Left lung (tissue), 4 donors: ENCODE measurements at regions not wholly inside any gene's neighbourhood (a gene's known extent, or its start where the extent isn't known, plus 50 kb on each side); places are given as distances from the start of the nearest gene placed in this dataset.

Experiments
- ATAC-seq: fragments of 200-7000 bp; cut with Tn5 transposase; one replicate; pipeline ENCODE4 v1.9.1; 2020; ENCODE audit warnings: moderate library complexity
- DNase-seq, 4 donors: peaks; one replicate each; pipeline ENCODE4 v3.0.0-alpha.2; 2013 to 2020
- H3K27ac ChIP-seq, 2 donors: fragments of 200-600 bp; sonication (generic) in 1 of 2; one replicate each; pipeline versions ENCODE4 v1.5.0 to v1.8.0; 2020 to 2021
- H3K27me3 ChIP-seq, 2 donors: fragments of 200-600 bp; sonication (generic) in 1 of 2; one replicate each; pipeline versions ENCODE4 v1.5.0 to v1.8.0; 2020 to 2021
- H3K36me3 ChIP-seq, 2 donors: fragments of 200-600 bp; sonication (generic) in 1 of 2; one replicate each; pipeline versions ENCODE4 v1.5.0 to v1.8.0; 2020 to 2021
- H3K4me1 ChIP-seq, 2 donors: fragments of 200-600 bp; one replicate each; pipeline ENCODE4 v1.8.0; 2021
- H3K4me3 ChIP-seq, 2 donors: fragments of 200-600 bp; sonication (generic) in 1 of 2; one replicate each; pipeline versions ENCODE4 v1.5.0 to v1.8.0; 2020 to 2021; ENCODE audit warnings: mild to moderate bottlenecking in 1 of 2
- H3K9me3 ChIP-seq, 2 donors: fragments of 200-600 bp; sonication (generic) in 1 of 2; one replicate each; pipeline versions ENCODE4 v1.5.0 to v1.8.0; 2020 to 2021
- CTCF ChIP-seq, 2 donors: fragments of 200-600 bp; sonication (generic) in 1 of 2; IDR thresholded peaks; one replicate each; pipeline versions ENCODE4 v1.5.0 to v1.8.0; 2021; ENCODE audit warnings: antibody characterized with exemption in 2 of 2
- intact Hi-C, 2 donors: fragments of 100-400 bp; cut with DNase I; formaldehyde crosslinking; loops; one replicate each; pipeline versions ENCODE4 v1.11.2 to v1.14.2; 2022
- donor health status: DM: no; HTN: yes; CAD: no.
- donor health status: DM: no; HTN: no; CAD: no.

- H3K27ac ChIP-seq, result no peak overlapping the region
- no peaks in the 10 kb centered on the region for H3K4me1 ChIP-seq
- DNase-seq (no peak), ATAC-seq (no peak)
- no peaks in the 10 kb centered on the region for H3K36me3 ChIP-seq
- peaks cover 0 to 7% of the 10 kb centered on the region in 2 donors for H3K9me3 ChIP-seq
- H3K4me3 ChIP-seq, result no peak overlapping the region
- intact Hi-C loops, result no loop called here
- TF ChIP-seq CTCF (IDR thresholded peaks at IDR 0.05), result no peak
- H3K27me3 ChIP-seq, result no peaks in the 10 kb centered on the region
Measured at GRCh38 chr1:98813738-98814309, 152.3 kb downstream of the SNX7 start.

- peak in 1 of 4 donors; percentile 43 for DNase-seq
- Histone ChIP-seq H3K36me3 (no peaks in the 10 kb centered on the region), H3K4me1 (no peaks in the 10 kb centered on the region), H3K9me3 (no peaks in the 10 kb centered on the region), H3K4me3 (no peak overlapping the region), H3K27me3 (no peaks in the 10 kb centered on the region), H3K27ac (no peak overlapping the region)
- no peak for ATAC-seq
- TF ChIP-seq CTCF (IDR thresholded peaks at IDR 0.05), result no peak
- intact Hi-C loops, result no loop called here
Measured at GRCh38 chr1:98817821-98818220, 156.3 kb downstream of the SNX7 start.

DNA sequence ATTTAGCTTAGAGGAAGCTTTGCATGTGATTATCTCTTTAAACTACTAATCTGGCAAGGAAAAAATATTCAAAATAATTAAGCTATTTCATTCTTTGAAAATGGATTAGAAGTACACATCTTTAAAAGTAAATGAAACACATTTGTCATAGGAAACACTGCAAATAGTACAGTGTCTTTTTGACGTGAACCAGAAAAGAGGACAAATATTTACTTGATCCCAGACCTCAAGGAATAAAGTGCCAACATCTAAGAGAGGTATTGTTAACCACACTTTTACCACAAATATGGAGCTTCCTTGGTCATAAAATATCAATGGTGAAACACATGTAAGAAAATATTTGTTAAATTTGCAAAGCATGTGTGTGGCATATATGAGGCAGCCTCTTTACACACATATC lies 159.9 kb downstream of the SNX7 start:
- DNase-seq, result no peak
- no peaks in the 10 kb centered on the region for H3K4me1 ChIP-seq
- H3K27me3 ChIP-seq, result no peaks in the 10 kb centered on the region
- no peak overlapping the region for H3K4me3 ChIP-seq
- H3K27ac ChIP-seq, result no peak overlapping the region
- no peaks in the 10 kb centered on the region for H3K9me3 ChIP-seq
- H3K36me3 ChIP-seq, result no peaks in the 10 kb centered on the region
- intact Hi-C loops, result no loop called here
- TF ChIP-seq CTCF (IDR thresholded peaks at IDR 0.05), result no peak
- no peak for ATAC-seq

- H3K9me3 ChIP-seq, result peaks cover 0 to under 1% of the 10 kb centered on the region in 2 donors
- no peak for TF ChIP-seq CTCF (IDR thresholded peaks at IDR 0.05)
- intact Hi-C loops, result no loop called here
- no peaks in the 10 kb centered on the region for H3K4me1 ChIP-seq
- no peak overlapping the region for H3K4me3 ChIP-seq
- H3K36me3 ChIP-seq, result no peaks in the 10 kb centered on the region
- ATAC-seq (no peak), DNase-seq (no peak)
- H3K27ac ChIP-seq, result no peak overlapping the region
- no peaks in the 10 kb centered on the region for H3K27me3 ChIP-seq
Measured at GRCh38 chr1:98824736-98825135, 163.2 kb downstream of the SNX7 start.

DNA sequence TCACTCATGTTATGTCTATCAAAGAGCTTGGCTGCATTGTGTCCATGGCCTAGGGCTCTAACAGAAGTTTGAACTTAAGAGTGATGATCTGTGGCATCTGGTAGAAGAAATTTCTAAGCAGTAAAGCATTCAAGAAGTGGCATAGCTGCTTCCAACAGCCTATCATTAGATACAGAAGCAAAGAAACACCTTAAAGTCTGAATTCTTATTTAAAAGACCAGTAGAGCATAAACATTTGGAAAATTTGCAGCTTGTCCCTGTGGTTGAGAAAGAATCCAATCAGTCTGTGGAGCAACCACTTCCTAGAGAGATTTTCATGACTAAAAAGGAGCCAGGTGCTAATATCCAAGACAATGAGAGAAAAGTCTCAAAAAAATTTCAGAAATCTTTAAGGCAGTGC lies 165.5 kb downstream of the SNX7 start:
- no peak for DNase-seq
- intact Hi-C loops, result no loop called here
- no peak for TF ChIP-seq CTCF (IDR thresholded peaks at IDR 0.05)
- Histone ChIP-seq H3K27ac (no peak overlapping the region), H3K4me3 (no peak overlapping the region), H3K4me1 (no peaks in the 10 kb centered on the region), H3K36me3 (no peaks in the 10 kb centered on the region), H3K27me3 (no peaks in the 10 kb centered on the region), H3K9me3 (peaks cover 0 to 3% of the 10 kb centered on the region in 2 donors)
- ATAC-seq, result no peak
